ENCODE measurements at regions not wholly inside any gene's neighbourhood (a gene's known extent, or its start where the extent isn't known, plus 50 kb on each side); places are given as distances from the start of the nearest gene placed in this dataset.

DNA sequence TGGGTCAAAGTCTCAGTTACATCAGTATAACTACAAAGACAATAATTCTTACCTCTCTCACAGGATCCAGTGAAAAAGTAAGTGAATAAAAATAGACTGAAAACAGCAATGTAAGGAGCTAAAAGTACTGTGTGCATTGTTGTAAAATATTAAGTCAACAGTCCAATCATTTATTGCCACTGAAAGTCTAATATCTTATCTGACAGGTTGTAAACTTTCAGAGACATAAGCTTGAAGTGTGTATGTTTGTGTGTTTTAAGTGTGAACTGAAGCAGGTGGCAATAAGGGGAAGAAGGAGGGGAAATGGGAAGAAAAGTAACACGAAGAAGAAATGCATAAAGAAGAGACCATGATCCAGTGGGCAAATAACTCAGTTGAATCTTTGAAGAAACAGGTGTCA lies 229.7 kb upstream of the TAS2R1 start:
- Histone ChIP-seq H4K20me1 (ENCODE audit: insufficient read depth) (no peaks in the 10 kb centered on the region), H3K79me2 (ENCODE audit: low read depth) (no peaks in the 10 kb centered on the region), H2AFZ (no peak overlapping the region), H3K9me2 (ENCODE audit: insufficient read depth) (no peaks in the 10 kb centered on the region), H3K9me3 (ENCODE audit: insufficient read depth, low read depth) (no peaks in the 10 kb centered on the region; the same call in 1 of the 2 replicates), H3K4me3 (no peak overlapping the region), H3K36me3 (ENCODE audit: low read depth) (no peaks in the 10 kb centered on the region), H3K4me2 (no peak overlapping the region), H3F3A (ENCODE audit: insufficient read depth, low read depth) (no peaks in the 10 kb centered on the region), H3K27ac (no peak overlapping the region), H3K4me1 (replicated peaks; ENCODE audit: insufficient read depth) (no peaks in the 10 kb centered on the region), H3K27me3 (ENCODE audit: insufficient read depth, low read depth) (no peaks in the 10 kb centered on the region)
- CTCF ChIA-PET: no interaction called here
- TF ChIP-seq, protein P1, sequence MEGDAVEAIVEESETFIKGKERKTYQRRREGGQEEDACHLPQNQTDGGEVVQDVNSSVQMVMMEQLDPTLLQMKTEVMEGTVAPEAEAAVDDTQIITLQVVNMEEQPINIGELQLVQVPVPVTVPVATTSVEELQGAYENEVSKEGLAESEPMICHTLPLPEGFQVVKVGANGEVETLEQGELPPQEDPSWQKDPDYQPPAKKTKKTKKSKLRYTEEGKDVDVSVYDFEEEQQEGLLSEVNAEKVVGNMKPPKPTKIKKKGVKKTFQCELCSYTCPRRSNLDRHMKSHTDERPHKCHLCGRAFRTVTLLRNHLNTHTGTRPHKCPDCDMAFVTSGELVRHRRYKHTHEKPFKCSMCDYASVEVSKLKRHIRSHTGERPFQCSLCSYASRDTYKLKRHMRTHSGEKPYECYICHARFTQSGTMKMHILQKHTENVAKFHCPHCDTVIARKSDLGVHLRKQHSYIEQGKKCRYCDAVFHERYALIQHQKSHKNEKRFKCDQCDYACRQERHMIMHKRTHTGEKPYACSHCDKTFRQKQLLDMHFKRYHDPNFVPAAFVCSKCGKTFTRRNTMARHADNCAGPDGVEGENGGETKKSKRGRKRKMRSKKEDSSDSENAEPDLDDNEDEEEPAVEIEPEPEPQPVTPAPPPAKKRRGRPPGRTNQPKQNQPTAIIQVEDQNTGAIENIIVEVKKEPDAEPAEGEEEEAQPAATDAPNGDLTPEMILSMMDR (conservative IDR thresholded peaks at IDR 0.05): no peak
- BruUV-seq (replicated peaks): no TSS peak
- intact Hi-C loops (cut with micrococcal nuclease; ENCODE audit: unreplicated experiment): no loop called here
- DNase-seq: no peak
- POLR2A ChIA-PET (ENCODE audit: unreplicated experiment): no interaction called here

DNA sequence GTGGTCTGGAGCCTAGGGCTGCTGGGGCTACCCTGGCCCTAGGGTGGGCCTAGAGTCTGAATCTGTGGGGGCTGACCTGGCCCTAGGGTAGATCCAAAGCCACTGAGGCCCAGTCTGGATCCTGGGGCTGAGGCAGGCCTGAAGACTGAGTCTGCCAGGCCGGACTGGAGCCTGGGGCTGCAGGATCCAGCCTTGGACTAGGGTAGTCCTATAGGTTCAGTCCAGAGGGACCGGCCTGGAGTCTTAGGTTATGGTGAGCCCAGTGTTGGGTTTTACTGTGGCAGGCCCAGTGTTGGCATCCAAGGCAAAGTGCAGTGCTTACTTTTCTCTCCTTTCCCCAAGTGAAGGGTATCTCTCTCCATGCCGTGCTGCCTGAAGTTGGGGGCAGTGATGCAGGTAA lies 227.9 kb upstream of the TAS2R1 start:
- H3K79me2 ChIP-seq (ENCODE audit: low read depth): no peaks in the 10 kb centered on the region
- H4K20me1 ChIP-seq (ENCODE audit: insufficient read depth): no peaks in the 10 kb centered on the region
- no peak overlapping the region for H3K27ac ChIP-seq
- no peak overlapping the region for H3K4me3 ChIP-seq
- CTCF ChIA-PET: no interaction called here
- H3F3A ChIP-seq (ENCODE audit: insufficient read depth, low read depth): no peaks in the 10 kb centered on the region
- no TSS peak for BruUV-seq (replicated peaks)
- no peaks in the 10 kb centered on the region for H3K27me3 ChIP-seq (ENCODE audit: insufficient read depth, low read depth)
- intact Hi-C loops (cut with micrococcal nuclease; ENCODE audit: unreplicated experiment): no loop called here
- no peaks in the 10 kb centered on the region for H3K36me3 ChIP-seq (ENCODE audit: low read depth)
- DNase-seq: no peak
- POLR2A ChIA-PET (ENCODE audit: unreplicated experiment): no interaction called here
- no peaks in the 10 kb centered on the region for H3K4me1 ChIP-seq (replicated peaks; ENCODE audit: insufficient read depth)
- TF ChIP-seq, protein P1 (conservative IDR thresholded peaks at IDR 0.05): no peak
- no peak for TF ChIP-seq EZH2 (IDR thresholded peaks at IDR 0.05; ENCODE audit: low read depth)
- no peaks in the 10 kb centered on the region for H3K9me3 ChIP-seq (ENCODE audit: insufficient read depth, low read depth)
- H3K9me2 ChIP-seq (ENCODE audit: insufficient read depth): no peaks in the 10 kb centered on the region
- H2AFZ ChIP-seq: no peak overlapping the region
- H3K4me2 ChIP-seq: no peak overlapping the region

DNA sequence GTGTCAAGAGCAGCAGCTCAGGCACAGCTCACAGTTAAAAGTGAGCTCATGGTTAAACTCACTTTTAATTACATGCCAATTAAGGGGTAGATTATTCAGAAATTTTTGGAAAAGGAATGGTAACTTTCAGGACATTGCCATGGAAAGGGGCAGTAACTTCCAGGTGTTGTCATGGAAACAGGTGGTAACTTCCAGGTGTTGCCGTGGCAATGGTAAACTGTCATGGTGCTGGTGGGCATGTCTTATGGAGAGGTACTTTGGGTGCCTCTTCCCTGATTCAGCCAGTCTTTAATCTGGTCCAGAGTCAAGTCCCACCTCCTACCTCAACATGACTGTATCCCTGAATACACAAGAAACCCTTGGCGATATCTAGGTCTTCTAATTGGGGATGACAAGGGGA lies 223.2 kb upstream of the TAS2R1 start:
- Histone ChIP-seq H3K4me1 (replicated peaks; ENCODE audit: insufficient read depth) (no peaks in the 10 kb centered on the region), H3K9me2 (ENCODE audit: insufficient read depth) (0 out of 2 replicates have a peak, but pooled peaks cover 5% of the 10 kb centered on the region), H3K4me2 (no peak overlapping the region), H3K9me3 (ENCODE audit: insufficient read depth, low read depth) (no peaks in the 10 kb centered on the region), H3K79me2 (ENCODE audit: low read depth) (no peaks in the 10 kb centered on the region), H2AFZ (no peak overlapping the region), H3K27ac (no peak overlapping the region), H4K20me1 (ENCODE audit: insufficient read depth) (no peaks in the 10 kb centered on the region), H3K36me3 (ENCODE audit: low read depth) (no peaks in the 10 kb centered on the region), H3F3A (ENCODE audit: insufficient read depth, low read depth) (no peaks in the 10 kb centered on the region), H3K4me3 (no peak overlapping the region), H3K27me3 (ENCODE audit: insufficient read depth, low read depth) (no peaks in the 10 kb centered on the region)
- intact Hi-C loops (cut with micrococcal nuclease; ENCODE audit: unreplicated experiment): no loop called here
- CTCF ChIA-PET: no interaction called here
- no TSS peak for BruUV-seq (replicated peaks)
- POLR2A ChIA-PET (ENCODE audit: unreplicated experiment): no interaction called here
- no peak for DNase-seq
- no peak for TF ChIP-seq EZH2 (IDR thresholded peaks at IDR 0.05; ENCODE audit: low read depth)
- TF ChIP-seq, protein P1 (conservative IDR thresholded peaks at IDR 0.05): no peak
